ENCODE measurements at regions not wholly inside any gene's neighbourhood (a gene's known extent, or its start where the extent isn't known, plus 50 kb on each side); places are given as distances from the start of the nearest gene placed in this dataset.
"Not testable (repeated sequence)": the region's sequence is repeated elsewhere in the genome, so short reads cannot be mapped to it uniquely, and the experiment has no call there.

DNA sequence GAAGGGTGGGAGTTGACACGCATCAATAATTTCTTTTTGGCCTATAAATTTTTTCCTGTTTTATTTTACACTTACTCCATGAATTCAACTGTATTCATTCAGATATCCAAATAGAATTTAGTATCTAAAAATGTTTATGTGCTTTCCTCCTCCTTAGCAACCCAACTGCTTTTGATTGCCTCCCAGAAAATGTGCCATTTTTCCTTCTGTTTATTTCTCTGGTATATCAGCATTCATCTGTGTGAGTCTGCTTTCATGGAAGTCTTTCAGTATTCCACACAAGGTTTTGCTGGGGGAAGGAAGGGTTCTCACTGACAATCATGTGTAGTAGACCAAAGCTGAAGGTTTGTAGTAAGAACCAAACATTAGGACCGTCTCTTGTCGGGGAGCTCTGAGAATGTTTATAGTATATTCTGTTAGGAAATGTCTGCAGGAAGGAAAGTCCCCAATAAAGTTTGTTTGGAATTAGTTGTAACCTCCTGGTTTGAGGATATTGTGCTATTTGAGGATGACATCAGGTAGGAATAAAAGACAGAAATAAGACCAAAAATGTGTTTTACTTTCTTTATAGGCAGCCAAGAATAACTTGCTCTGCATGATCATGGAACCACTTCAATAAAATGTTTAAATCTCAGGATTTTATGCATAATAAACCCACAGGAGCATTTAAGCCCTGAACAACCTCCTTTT, 673.6 kb upstream of the INTU start:
- no peak for DNase-seq (ENCODE audit: low read depth, low spot score)

- no peak for DNase-seq (ENCODE audit: low read depth, low spot score)
Observed at GRCh38 chr4:126960760-126961159, 672.0 kb upstream of the INTU start.

- DNase-seq (ENCODE audit: low read depth, low spot score), result no peak
Observed at GRCh38 chr4:126961661-126962060, 671.1 kb upstream of the INTU start.

DNA sequence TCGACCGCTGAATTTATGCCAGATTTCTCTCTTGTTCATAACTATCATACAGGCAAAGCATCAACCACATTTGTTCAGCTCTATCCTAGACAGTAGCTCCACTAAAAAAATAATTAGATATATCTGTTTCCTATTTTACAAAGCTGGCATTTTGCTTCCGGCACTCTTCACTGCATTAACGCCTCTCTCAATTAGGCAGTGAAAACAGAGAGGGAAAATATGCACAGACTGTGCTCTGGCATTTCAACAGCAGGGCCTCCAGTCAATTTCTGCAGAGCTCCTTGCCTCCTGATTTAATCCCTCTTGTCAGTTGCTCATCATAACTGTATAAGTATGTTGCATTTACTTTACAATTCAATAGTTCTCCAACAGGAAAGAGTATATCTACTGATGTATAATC, 666.9 kb upstream of the INTU start:
- no peak for DNase-seq (ENCODE audit: low read depth, low spot score)

DNA sequence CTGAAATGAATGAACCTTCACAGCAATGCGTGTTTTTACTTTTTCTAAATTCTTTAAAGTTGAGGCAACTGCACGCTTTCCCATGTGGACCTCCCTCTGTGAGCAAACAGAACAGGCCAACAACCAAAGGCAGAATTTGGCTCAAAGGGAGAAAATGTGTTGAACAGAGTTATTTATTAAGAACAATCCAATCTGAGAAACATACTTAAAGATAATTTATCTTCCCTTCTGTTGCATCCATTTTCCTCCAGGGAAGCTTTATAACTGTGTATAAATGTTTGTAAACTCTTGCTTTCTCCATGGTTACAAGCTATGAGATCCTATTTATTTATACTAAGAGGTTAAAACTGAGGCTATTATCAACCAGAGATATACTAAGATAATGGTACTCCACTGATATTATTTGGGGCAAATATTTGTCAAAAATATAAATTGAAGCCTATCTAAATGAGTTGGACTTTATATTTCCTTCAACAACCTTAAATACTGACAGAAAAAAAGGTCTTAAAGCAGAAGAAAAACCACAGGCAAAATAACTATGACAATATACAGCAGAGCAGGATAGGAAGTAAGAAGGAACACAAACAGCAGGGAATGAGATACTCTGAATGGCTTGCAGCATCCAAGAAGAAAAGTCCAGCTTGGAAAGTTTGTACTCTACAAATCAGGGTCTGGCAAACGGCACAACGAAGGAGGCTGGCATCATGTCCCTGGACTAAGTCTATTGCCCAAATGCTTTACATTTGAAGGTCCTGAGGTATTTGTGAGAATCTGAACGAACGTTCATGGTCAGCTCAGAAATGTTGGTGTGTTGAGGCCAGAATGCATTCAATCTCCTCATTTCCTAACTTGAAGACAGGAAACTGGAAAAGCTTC, 663.2 kb upstream of the INTU start:
- DNase-seq (ENCODE audit: low read depth, low spot score), result peak; percentile 65

DNA sequence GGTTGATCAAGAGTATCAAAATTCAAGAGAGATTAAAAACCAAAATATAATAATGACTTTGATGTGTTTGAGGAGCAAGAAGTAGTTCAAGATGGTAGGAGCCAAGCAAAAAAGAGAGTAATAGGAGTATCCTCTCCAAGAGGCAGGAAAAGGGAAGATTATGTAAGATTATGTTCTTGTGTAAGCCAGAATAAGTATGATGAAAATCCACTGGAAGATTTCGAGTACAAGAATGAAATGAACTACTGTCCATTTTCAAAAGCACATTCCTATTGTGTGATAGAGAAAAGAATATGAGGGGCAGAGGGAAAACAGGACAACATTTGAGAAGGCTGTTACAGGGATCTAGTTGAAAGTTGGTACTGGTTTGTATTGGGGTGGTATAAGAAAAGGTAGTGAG, 659.6 kb upstream of the INTU start:
- DNase-seq (ENCODE audit: low read depth, low spot score), result no peak

- DNase-seq (ENCODE audit: low read depth, low spot score), result no peak
Observed at GRCh38 chr4:126976850-126977632, 655.7 kb upstream of the INTU start.

DNA sequence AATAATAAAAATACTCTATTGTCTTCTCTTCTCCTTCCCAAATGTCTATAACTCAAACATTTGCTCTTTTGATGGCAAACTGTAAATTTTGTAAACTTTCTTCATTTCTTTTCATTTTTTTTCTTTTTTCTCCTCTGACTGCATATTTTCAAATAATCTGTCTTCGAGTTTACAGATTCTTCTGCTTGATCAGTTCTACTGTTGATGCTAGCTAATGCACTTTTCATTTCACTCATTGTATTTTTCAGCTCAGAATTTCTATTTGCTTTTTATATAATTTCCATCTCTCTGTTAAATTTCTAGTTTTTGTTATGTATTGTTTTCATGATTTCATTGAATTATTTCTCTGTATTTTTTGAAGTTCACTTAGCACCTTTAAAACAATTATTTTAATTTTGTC, 646.8 kb upstream of the INTU start:
- DNase-seq (ENCODE audit: low read depth, low spot score), result no peak

- DNase-seq (ENCODE audit: low read depth, low spot score), result no peak
Observed at GRCh38 chr4:126986828-126987227, 645.9 kb upstream of the INTU start.

- peak; percentile 45 for DNase-seq (ENCODE audit: low read depth, low spot score)
Observed at GRCh38 chr4:126991965-126992364, 640.8 kb upstream of the INTU start.

DNA sequence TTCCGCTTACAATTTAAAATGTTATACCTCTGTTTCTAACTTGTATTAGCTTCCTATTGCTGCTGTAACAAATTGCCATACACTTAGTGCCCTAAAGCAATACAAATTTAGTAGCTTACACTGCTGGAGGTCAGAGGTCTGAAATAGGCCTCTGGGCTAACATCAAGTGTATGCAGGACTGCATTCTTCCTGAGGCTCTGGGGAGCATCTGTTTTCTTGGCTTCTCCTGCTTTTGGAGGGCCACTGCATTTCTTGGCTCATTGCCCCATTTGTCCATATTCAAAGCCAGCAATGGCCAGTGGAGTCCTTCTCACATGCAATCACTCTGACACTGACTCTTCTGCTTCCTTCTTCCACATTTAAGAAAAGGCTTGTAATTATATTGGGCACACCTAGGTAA, 639.8 kb upstream of the INTU start:
- no peak for DNase-seq (ENCODE audit: low read depth, low spot score)

- DNase-seq (ENCODE audit: low read depth, low spot score), result no peak
Observed at GRCh38 chr4:126993351-126993750, 639.4 kb upstream of the INTU start.

DNA sequence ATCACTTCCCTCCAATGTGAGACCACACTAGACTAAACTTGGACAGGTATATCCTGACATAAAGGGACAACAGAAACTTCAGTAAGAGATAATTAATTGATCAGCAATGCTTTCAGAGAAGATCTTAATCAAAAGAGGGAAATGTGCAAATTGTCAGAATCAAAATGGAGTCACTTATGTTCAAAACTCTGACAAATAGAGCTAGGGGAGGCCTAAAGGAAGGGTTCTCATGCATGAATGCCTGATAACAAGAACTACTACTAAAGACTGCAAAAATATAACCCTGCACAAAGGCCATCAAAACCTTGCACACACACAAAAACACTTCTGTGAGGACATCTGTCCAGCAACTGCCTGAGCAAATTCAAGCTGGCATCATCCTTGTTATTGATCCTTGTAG, 637.5 kb upstream of the INTU start:
- DNase-seq (ENCODE audit: low read depth, low spot score), result no peak

- DNase-seq (ENCODE audit: low read depth, low spot score), result peak; percentile 29
Observed at GRCh38 chr4:127000110-127000509, 632.6 kb upstream of the INTU start.

DNA sequence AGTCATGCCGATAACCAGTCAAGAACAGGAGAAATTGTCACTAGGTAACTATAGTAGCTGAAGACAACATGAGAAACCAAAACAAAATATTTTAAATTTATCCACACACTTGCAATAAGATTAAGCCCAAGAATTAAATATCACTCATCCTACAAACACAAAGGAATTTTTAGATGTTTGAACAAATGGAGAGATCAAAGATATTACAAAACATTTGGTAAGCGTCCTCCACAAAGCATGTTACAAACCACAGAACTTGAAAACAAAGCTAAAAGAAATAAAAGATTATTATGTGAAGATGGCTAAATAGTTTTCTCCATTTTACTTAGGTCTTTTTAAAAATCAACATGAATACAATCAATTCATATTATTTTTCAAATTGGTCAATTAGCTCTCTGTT, 631.9 kb upstream of the INTU start:
- no peak for DNase-seq (ENCODE audit: low read depth, low spot score)

DNA sequence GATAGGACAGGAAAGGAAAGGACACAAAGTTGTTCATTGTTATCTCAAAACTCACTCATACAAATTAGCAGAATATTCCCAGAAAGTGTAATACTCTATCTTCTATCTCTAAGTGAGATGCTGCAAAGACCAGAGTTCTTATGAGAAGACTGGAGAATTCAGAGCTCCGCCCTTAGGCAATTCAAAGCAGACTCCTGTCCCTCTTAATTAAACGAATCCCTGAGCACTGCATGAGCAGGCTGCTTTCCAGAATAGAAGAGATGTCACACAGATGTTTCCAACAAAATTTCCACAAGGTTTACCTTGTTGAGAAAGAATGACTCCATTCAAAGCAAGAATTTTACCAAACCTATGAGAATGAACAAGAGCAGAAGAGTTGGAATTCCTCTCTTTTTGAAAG, 630.8 kb upstream of the INTU start:
- DNase-seq (ENCODE audit: low read depth, low spot score), result no peak

DNA sequence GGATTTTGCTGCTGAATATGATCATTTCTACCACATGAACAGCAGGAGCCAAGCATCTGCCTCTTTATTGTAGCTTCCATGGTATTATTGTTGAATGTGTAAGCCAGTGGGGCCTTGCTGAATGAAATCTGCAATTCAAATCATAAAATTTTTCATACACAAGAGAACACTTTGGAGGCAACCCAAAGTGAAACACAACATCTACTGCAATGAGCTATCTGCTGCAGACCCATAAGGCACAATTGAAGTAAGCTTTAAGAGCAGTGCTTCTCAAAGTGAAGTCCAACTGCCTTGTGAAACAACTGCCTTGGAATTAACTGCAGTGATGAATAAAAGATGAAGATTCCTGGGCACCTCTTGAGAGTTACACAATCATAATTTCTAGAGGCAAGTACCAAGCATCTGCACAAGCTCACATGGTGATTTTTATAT, 626.3 kb upstream of the INTU start:
- no peak for DNase-seq (ENCODE audit: low read depth, low spot score)

- DNase-seq (ENCODE audit: low read depth, low spot score), result no peak
Observed at GRCh38 chr4:127007305-127007704, 625.5 kb upstream of the INTU start.

- DNase-seq (ENCODE audit: low read depth, low spot score), result no peak
Observed at GRCh38 chr4:127012549-127012948, 620.2 kb upstream of the INTU start.

GRCh38 chr4:127015667-127016117, 617.1 kb upstream of the INTU start:
- no peak for DNase-seq (ENCODE audit: low read depth, low spot score)

DNA sequence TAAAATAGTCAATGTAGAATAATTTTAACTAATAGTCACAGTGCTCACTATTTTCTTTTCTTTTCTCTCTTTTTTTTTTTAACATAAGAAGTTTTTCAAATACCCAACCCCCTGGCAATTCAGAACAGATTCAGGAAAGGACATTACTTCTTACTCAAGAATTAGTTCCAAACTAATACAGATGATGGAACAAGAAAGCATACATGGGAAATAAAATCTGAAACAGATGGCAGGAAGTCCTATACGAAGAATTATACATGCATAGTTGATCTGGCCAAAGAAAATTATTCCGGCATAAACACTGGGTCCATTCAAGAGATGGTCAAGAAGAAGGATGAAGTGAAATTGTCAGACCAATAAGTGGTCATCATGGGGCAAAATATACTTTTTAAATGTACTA, 614.4 kb upstream of the INTU start:
- DNase-seq (ENCODE audit: low read depth, low spot score), result no peak

GRCh38 chr4:127020831-127021230, 611.9 kb upstream of the INTU start:
- DNase-seq (ENCODE audit: low read depth, low spot score), result not testable (repeated sequence)
